AG04449 (cell line): ENCODE measurements at regions not wholly inside any gene's neighbourhood (a gene's known extent, or its start where the extent isn't known, plus 50 kb on each side); places are given as distances from the start of the nearest gene placed in this dataset.

Experiments used
- CTCF ChIA-PET: fragments of 350-600 bp; formaldehyde crosslinking; extraction: SDS; loops from one replicate; lab custom pipeline; 2021; ENCODE audit warnings: antibody characterized with exemption; lab: Yijun Ruan, JAX
- POLR2A ChIA-PET: fragments of 400-600, 350-600 bp; formaldehyde crosslinking; extraction: SDS; loops from one replicate; lab custom pipeline; 2020; ENCODE audit warnings: antibody characterized with exemption, inconsistent platforms; lab: Yijun Ruan, JAX
- DNase-seq: peaks from one replicate; pipeline ENCODE4 v3.0.0-alpha.2; 2010; ENCODE audit warnings: low read depth, low spot score
- H3K4me3 ChIP-seq: 2 replicates; pipeline ENCODE4 v1.5.1; 2011; ENCODE audit warnings: low read depth, mild to moderate bottlenecking, control low read depth, low read length
- CTCF ChIP-seq: IDR thresholded peaks from one replicate; pipeline ENCODE4 v1.5.1; 2011; ENCODE audit warnings: mild to moderate bottlenecking, moderate library complexity, low read length, control low read depth, inconsistent platforms; ENCODE audit not compliant: insufficient read depth; ENCODE audit errors: missing control alignments

GRCh38 chr2:151197184-151198108 is 64.2 kb downstream of the RBM43 start:
- no peak for TF ChIP-seq CTCF
- ChIA-PET CTCF (no interaction called here), POLR2A (no interaction called here)

GRCh38 chr2:151193576-151193975 is 68.1 kb downstream of the RBM43 start:
- CTCF ChIA-PET = no interaction called here
- no peak for DNase-seq
- H3K4me3 ChIP-seq = no peak overlapping the region
- POLR2A ChIA-PET = no interaction called here
- no peak for TF ChIP-seq CTCF

More at GRCh38 chr2:151197184-151198108, 64.2 kb downstream of the RBM43 start:
- DNase-seq = no peak
- no peak overlapping the region for H3K4me3 ChIP-seq

GRCh38 chr2:151192681-151193080 is 69.0 kb downstream of the RBM43 start:
- TF ChIP-seq CTCF = no peak
- no peak for DNase-seq
- POLR2A ChIA-PET = no interaction called here
- no peak overlapping the region for H3K4me3 ChIP-seq
- CTCF ChIA-PET = interaction anchor here (0.9 kb wide), 1 partner anchor 14 kb away, joined by 3 read pairs; no protein-coding TSS in a partner anchor

- DNase-seq = no peak
- CTCF ChIA-PET = interaction anchor here (0.9 kb wide), 1 partner anchor 48 kb away, joined by 3 read pairs; no protein-coding TSS in a partner anchor
Measured at GRCh38 chr2:151191001-151191400, 70.7 kb downstream of the RBM43 start.

GRCh38 chr2:151189125-151189524 is 72.5 kb downstream of the RBM43 start:
- CTCF ChIA-PET = interaction anchor here (0.6 kb wide), 1 partner anchor 50 kb away, joined by 3 read pairs; no protein-coding TSS in a partner anchor
- POLR2A ChIA-PET = no interaction called here
- H3K4me3 ChIP-seq = no peak overlapping the region
- TF ChIP-seq CTCF = no peak
- no peak for DNase-seq

More at GRCh38 chr2:151191001-151191400, 70.7 kb downstream of the RBM43 start:
- H3K4me3 ChIP-seq = no peak overlapping the region
- no peak for TF ChIP-seq CTCF
- POLR2A ChIA-PET = no interaction called here

- CTCF ChIA-PET = no interaction called here
- TF ChIP-seq CTCF = no peak
- POLR2A ChIA-PET = no interaction called here
- no peak overlapping the region for H3K4me3 ChIP-seq
- no peak for DNase-seq
Measured at GRCh38 chr2:151186011-151186410, 75.7 kb downstream of the RBM43 start.
